ENCODE measurements at regions not wholly inside any gene's neighbourhood (a gene's known extent, or its start where the extent isn't known, plus 50 kb on each side); places are given as distances from the start of the nearest gene placed in this dataset.

DNA sequence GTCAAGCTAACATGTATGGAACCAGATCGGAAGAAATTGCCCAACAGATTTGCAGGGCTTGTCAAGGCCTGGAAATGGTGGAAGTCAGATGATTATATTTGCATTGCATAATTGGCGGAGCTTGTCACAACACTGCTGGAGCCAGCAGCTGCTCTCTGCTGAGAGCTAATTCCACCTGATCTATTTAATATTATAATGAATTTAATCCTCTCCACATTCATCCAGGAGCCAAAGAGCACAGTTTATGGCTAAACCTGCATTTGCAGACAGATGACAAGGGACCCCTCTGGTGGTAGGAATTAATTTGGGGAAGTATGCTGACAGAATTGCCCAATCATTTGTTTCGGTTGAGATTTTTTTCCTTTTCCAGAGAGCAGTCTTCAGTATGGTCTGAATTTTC is 730.2 kb downstream of the TUSC7 start:
- H3K36me3 Mint-ChIP-seq (ENCODE audit: low read depth, unreplicated experiment) = no peaks in the 10 kb centered on the region

DNA sequence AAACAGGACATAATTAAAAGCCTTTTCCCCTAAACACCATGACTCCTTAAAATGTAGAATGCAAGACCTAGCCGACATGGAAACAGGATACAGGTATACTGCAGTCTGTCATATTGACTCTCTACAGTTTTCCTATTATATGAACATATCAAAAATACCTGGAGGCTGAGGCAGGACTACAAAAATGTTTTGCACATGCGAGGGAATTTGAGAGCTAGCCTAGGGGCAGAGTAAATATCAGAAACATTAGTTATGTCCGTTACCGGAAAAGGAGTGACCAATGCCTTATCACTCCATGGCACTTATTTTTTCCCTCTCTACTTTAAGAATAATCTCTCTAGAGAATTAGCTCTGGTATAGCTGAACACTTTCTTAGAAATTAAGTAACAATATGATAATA is 732.3 kb downstream of the TUSC7 start:
- FAIRE-seq (no peak), DNase-seq (ENCODE audit: low read depth) (no peak)
- no peak overlapping the region for H3K4me3 ChIP-seq (ENCODE audit: insufficient read depth, low read depth, low read length)
- H4K20me1 ChIP-seq (ENCODE audit: insufficient read depth, low read length) = no peaks in the 10 kb centered on the region
- TF ChIP-seq, protein P1, sequence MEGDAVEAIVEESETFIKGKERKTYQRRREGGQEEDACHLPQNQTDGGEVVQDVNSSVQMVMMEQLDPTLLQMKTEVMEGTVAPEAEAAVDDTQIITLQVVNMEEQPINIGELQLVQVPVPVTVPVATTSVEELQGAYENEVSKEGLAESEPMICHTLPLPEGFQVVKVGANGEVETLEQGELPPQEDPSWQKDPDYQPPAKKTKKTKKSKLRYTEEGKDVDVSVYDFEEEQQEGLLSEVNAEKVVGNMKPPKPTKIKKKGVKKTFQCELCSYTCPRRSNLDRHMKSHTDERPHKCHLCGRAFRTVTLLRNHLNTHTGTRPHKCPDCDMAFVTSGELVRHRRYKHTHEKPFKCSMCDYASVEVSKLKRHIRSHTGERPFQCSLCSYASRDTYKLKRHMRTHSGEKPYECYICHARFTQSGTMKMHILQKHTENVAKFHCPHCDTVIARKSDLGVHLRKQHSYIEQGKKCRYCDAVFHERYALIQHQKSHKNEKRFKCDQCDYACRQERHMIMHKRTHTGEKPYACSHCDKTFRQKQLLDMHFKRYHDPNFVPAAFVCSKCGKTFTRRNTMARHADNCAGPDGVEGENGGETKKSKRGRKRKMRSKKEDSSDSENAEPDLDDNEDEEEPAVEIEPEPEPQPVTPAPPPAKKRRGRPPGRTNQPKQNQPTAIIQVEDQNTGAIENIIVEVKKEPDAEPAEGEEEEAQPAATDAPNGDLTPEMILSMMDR (IDR thresholded peaks at IDR 0.05; ENCODE audit: insufficient read depth, low read depth, low read length) = no peak
- TF ChIP-seq EZH2 (IDR thresholded peaks at IDR 0.05; ENCODE audit: insufficient read depth, low read length) = no peak
- Mint-ChIP-seq H3K36me3 (ENCODE audit: low read depth, unreplicated experiment) (no peaks in the 10 kb centered on the region), H3K4me1 (ENCODE audit: low read depth, unreplicated experiment) (no peaks in the 10 kb centered on the region), H3K27me3 (ENCODE audit: low read depth, unreplicated experiment) (peaks cover 3% of the 10 kb centered on the region), H3K9me3 (ENCODE audit: unreplicated experiment) (no peaks in the 10 kb centered on the region), H3K4me3 (ENCODE audit: unreplicated experiment) (no peak overlapping the region), H3K27ac (ENCODE audit: unreplicated experiment) (no peak overlapping the region)
- H3K79me2 ChIP-seq (ENCODE audit: insufficient read depth, low read length) = no peaks in the 10 kb centered on the region
- no peak overlapping the region for H2AFZ ChIP-seq (ENCODE audit: low read depth, low read length)
- no peak overlapping the region for H3K4me2 ChIP-seq (ENCODE audit: low read length)
- no peak overlapping the region for H3K27ac ChIP-seq (ENCODE audit: low read depth, low read length)
- H3K36me3 ChIP-seq (ENCODE audit: insufficient read depth, low read length) = no peaks in the 10 kb centered on the region
- no peak overlapping the region for H3K9ac ChIP-seq (ENCODE audit: low read length)
- no peaks in the 10 kb centered on the region for H3K9me3 ChIP-seq (ENCODE audit: insufficient read depth, low read depth, low read length)
- no peaks in the 10 kb centered on the region for H3K27me3 ChIP-seq (ENCODE audit: insufficient read depth, low read length)
- H3K4me1 ChIP-seq (ENCODE audit: insufficient read depth, low read length) = no peaks in the 10 kb centered on the region

More for the DNA sequence above, 730.2 kb downstream of the TUSC7 start:
- Mint-ChIP-seq H3K4me1 (ENCODE audit: low read depth, unreplicated experiment) (no peaks in the 10 kb centered on the region), H3K27me3 (ENCODE audit: low read depth, unreplicated experiment) (peaks cover 3% of the 10 kb centered on the region), H3K9me3 (ENCODE audit: unreplicated experiment) (no peaks in the 10 kb centered on the region), H3K27ac (ENCODE audit: unreplicated experiment) (no peak overlapping the region), H3K4me3 (ENCODE audit: unreplicated experiment) (no peak overlapping the region)
- no peaks in the 10 kb centered on the region for H3K36me3 ChIP-seq (ENCODE audit: insufficient read depth, low read length)
- H3K9me3 ChIP-seq (ENCODE audit: insufficient read depth, low read depth, low read length) = no peaks in the 10 kb centered on the region
- no peak overlapping the region for H2AFZ ChIP-seq (ENCODE audit: low read depth, low read length)
- no peaks in the 10 kb centered on the region for H3K79me2 ChIP-seq (ENCODE audit: insufficient read depth, low read length)
- DNase-seq (ENCODE audit: low read depth) (peak; percentile 7), FAIRE-seq (no peak)
- no peaks in the 10 kb centered on the region for H3K4me1 ChIP-seq (ENCODE audit: insufficient read depth, low read length)
- H3K27me3 ChIP-seq (ENCODE audit: insufficient read depth, low read length) = no peaks in the 10 kb centered on the region
- no peak for TF ChIP-seq EZH2 (IDR thresholded peaks at IDR 0.05; ENCODE audit: insufficient read depth, low read length)
- TF ChIP-seq, protein P1 (IDR thresholded peaks at IDR 0.05; ENCODE audit: insufficient read depth, low read depth, low read length) = peak; percentile 41
- H3K4me3 ChIP-seq (ENCODE audit: insufficient read depth, low read depth, low read length) = no peak overlapping the region
- H3K9ac ChIP-seq (ENCODE audit: low read length) = no peak overlapping the region
- H3K27ac ChIP-seq (ENCODE audit: low read depth, low read length) = no peak overlapping the region
- no peak overlapping the region for H3K4me2 ChIP-seq (ENCODE audit: low read length)
- H4K20me1 ChIP-seq (ENCODE audit: insufficient read depth, low read length) = no peaks in the 10 kb centered on the region

DNA sequence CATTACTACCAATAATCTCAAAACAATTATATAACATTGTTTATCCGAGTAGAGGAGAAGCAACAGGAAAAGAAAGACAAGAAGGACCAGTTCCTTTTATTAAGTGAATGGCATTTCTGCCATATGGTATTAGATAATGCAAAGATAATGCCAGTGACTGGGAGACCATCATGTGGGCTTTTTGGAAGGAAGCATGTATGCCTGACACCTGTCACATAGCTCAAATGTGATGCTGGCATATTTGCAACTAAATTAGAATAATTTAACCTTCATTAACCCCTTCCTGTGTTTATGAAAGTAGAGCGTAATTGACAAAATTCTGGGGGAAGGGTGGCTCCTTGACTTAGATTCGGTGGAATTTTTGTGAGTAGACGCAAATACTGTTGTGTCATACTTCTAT is 733.0 kb downstream of the TUSC7 start:
- H3K79me2 ChIP-seq (ENCODE audit: insufficient read depth, low read length) = no peaks in the 10 kb centered on the region
- no peaks in the 10 kb centered on the region for H3K4me1 ChIP-seq (ENCODE audit: insufficient read depth, low read length)
- H3K4me3 ChIP-seq (ENCODE audit: insufficient read depth, low read depth, low read length) = no peak overlapping the region
- H3K9me3 ChIP-seq (ENCODE audit: insufficient read depth, low read depth, low read length) = no peaks in the 10 kb centered on the region
- H3K36me3 Mint-ChIP-seq (ENCODE audit: low read depth, unreplicated experiment) = no peaks in the 10 kb centered on the region
- no peaks in the 10 kb centered on the region for H3K4me1 Mint-ChIP-seq (ENCODE audit: low read depth, unreplicated experiment)
- H3K27ac Mint-ChIP-seq (ENCODE audit: unreplicated experiment) = no peak overlapping the region
- FAIRE-seq = no peak
- peaks cover 3% of the 10 kb centered on the region for H3K27me3 Mint-ChIP-seq (ENCODE audit: low read depth, unreplicated experiment)
- H4K20me1 ChIP-seq (ENCODE audit: insufficient read depth, low read length) = no peaks in the 10 kb centered on the region
- no peak overlapping the region for H3K9ac ChIP-seq (ENCODE audit: low read length)
- no peak overlapping the region for H3K4me3 Mint-ChIP-seq (ENCODE audit: unreplicated experiment)
- H3K27ac ChIP-seq (ENCODE audit: low read depth, low read length) = no peak overlapping the region
- H3K36me3 ChIP-seq (ENCODE audit: insufficient read depth, low read length) = no peaks in the 10 kb centered on the region
- no peak overlapping the region for H3K4me2 ChIP-seq (ENCODE audit: low read length)
- no peak for DNase-seq (ENCODE audit: low read depth)
- no peak overlapping the region for H2AFZ ChIP-seq (ENCODE audit: low read depth, low read length)
- H3K9me3 Mint-ChIP-seq (ENCODE audit: unreplicated experiment) = no peaks in the 10 kb centered on the region
- TF ChIP-seq, protein P1 (IDR thresholded peaks at IDR 0.05; ENCODE audit: insufficient read depth, low read depth, low read length) = no peak
- TF ChIP-seq EZH2 (IDR thresholded peaks at IDR 0.05; ENCODE audit: insufficient read depth, low read length) = no peak
- no peaks in the 10 kb centered on the region for H3K27me3 ChIP-seq (ENCODE audit: insufficient read depth, low read length)

All from astrocyte (in vitro differentiated cells and primary cell).